NT2/D1 (cell line): ENCODE measurements at regions not wholly inside any gene's neighbourhood (a gene's known extent, or its start where the extent isn't known, plus 50 kb on each side); places are given as distances from the start of the nearest gene placed in this dataset.

Experiments used
- SUZ12 ChIP-seq: IDR thresholded peaks from 2 replicates; pipeline ENCODE4 v1.6.1; 2011; ENCODE audit not compliant: insufficient read length, insufficient read depth; ENCODE audit errors: extremely low read depth
- ZNF274 ChIP-seq: IDR thresholded peaks from 2 replicates; pipeline ENCODE4 v1.6.1; 2011; ENCODE audit warnings: mild to moderate bottlenecking, low read depth, low read length

GRCh38 chr4:19402581-19403065 lies 849.1 kb upstream of the SLIT2 start:
- no peak for TF ChIP-seq ZNF274
- no peak for TF ChIP-seq SUZ12
